ENCODE measurements at regions not wholly inside any gene's neighbourhood (a gene's known extent, or its start where the extent isn't known, plus 50 kb on each side); places are given as distances from the start of the nearest gene placed in this dataset.

GRCh38 chr20:48031122-48031521, 245.8 kb upstream of the SULF2 start:
- peaks cover 29% of the 10 kb centered on the region for H3K4me1 ChIP-seq (replicated peaks; ENCODE audit: insufficient read depth)
- H3F3A ChIP-seq (ENCODE audit: insufficient read depth, low read depth), result peaks cover 21% of the 10 kb centered on the region
- no peaks in the 10 kb centered on the region for H3K9me2 ChIP-seq (ENCODE audit: insufficient read depth)
- H3K27me3 ChIP-seq (ENCODE audit: insufficient read depth, low read depth), result no peaks in the 10 kb centered on the region
- no TSS peak for BruUV-seq (replicated peaks)
- no peaks in the 10 kb centered on the region for H3K9me3 ChIP-seq (ENCODE audit: insufficient read depth, low read depth)
- intact Hi-C loops (cut with micrococcal nuclease; ENCODE audit: unreplicated experiment), result no loop called here
- no peak overlapping the region for H3K4me3 ChIP-seq
- no peak for TF ChIP-seq CTCF (conservative IDR thresholded peaks at IDR 0.05)
- no peak for TF ChIP-seq EZH2 (IDR thresholded peaks at IDR 0.05; ENCODE audit: low read depth)
- peaks cover 14% of the 10 kb centered on the region for H3K36me3 ChIP-seq (ENCODE audit: low read depth)
- H3K27ac ChIP-seq, result no peak overlapping the region
- no peak overlapping the region for H3K4me2 ChIP-seq
- DNase-seq, result no peak
- no peaks in the 10 kb centered on the region for H4K20me1 ChIP-seq (ENCODE audit: insufficient read depth)
- peaks cover 49% of the 10 kb centered on the region for H3K79me2 ChIP-seq (ENCODE audit: low read depth)
- CTCF ChIA-PET, result no interaction called here
- POLR2A ChIA-PET (ENCODE audit: unreplicated experiment), result no interaction called here
- no peak overlapping the region for H2AFZ ChIP-seq

GRCh38 chr20:48026981-48027592, 241.8 kb upstream of the SULF2 start:
- BruUV-seq (replicated peaks), result no TSS peak
- Histone ChIP-seq H3K9me3 (ENCODE audit: insufficient read depth, low read depth) (no peaks in the 10 kb centered on the region), H4K20me1 (ENCODE audit: insufficient read depth) (no peaks in the 10 kb centered on the region), H2AFZ (no peak overlapping the region), H3K4me3 (peak overlapping the region; percentile 72; the same call in 1 of the 2 replicates), H3K9me2 (ENCODE audit: insufficient read depth) (no peaks in the 10 kb centered on the region), H3K4me2 (peak overlapping the region; percentile 96), H3F3A (ENCODE audit: insufficient read depth, low read depth) (peaks cover 24% of the 10 kb centered on the region), H3K36me3 (ENCODE audit: low read depth) (0 out of 2 replicates have a peak, but pooled peaks cover 11% of the 10 kb centered on the region), H3K4me1 (replicated peaks; ENCODE audit: insufficient read depth) (peaks cover 34% of the 10 kb centered on the region), H3K27ac (peak overlapping the region; percentile 94; the same call in 1 of the 2 replicates), H3K27me3 (ENCODE audit: insufficient read depth, low read depth) (no peaks in the 10 kb centered on the region), H3K79me2 (ENCODE audit: low read depth) (peaks cover 40% of the 10 kb centered on the region)
- no peak for TF ChIP-seq CTCF (conservative IDR thresholded peaks at IDR 0.05)
- TF ChIP-seq EZH2 (IDR thresholded peaks at IDR 0.05; ENCODE audit: low read depth), result no peak
- CTCF ChIA-PET, result no interaction called here
- DNase-seq, result no peak
- POLR2A ChIA-PET (ENCODE audit: unreplicated experiment), result interaction anchor here (0.6 to 0.7 kb wide), 2 partner anchors 145 to 753 kb away, joined by 3 to 5 read pairs; no protein-coding TSS in a partner anchor
- intact Hi-C loops (cut with micrococcal nuclease; ENCODE audit: unreplicated experiment), result no loop called here

- no peaks in the 10 kb centered on the region for H3K9me2 ChIP-seq (ENCODE audit: insufficient read depth)
- no peak for TF ChIP-seq EZH2 (IDR thresholded peaks at IDR 0.05; ENCODE audit: low read depth)
- TF ChIP-seq CTCF (conservative IDR thresholded peaks at IDR 0.05), result no peak
- no peaks in the 10 kb centered on the region for H3K27me3 ChIP-seq (ENCODE audit: insufficient read depth, low read depth)
- peak in 1 of 2 experiments; percentile 74 for DNase-seq
- 0 out of 2 replicates have a peak, but pooled peaks cover 11% of the 10 kb centered on the region for H3K36me3 ChIP-seq (ENCODE audit: low read depth)
- H3K79me2 ChIP-seq (ENCODE audit: low read depth), result peaks cover 40% of the 10 kb centered on the region
- peak overlapping the region; percentile 96 for H3K4me2 ChIP-seq
- peaks cover 24% of the 10 kb centered on the region for H3F3A ChIP-seq (ENCODE audit: insufficient read depth, low read depth)
- no peaks in the 10 kb centered on the region for H4K20me1 ChIP-seq (ENCODE audit: insufficient read depth)
- H2AFZ ChIP-seq, result peak overlapping the region; percentile 79; the same call in 1 of the 2 replicates
- BruUV-seq (replicated peaks), result no TSS peak
- peak overlapping the region; percentile 94 for H3K27ac ChIP-seq
- no peaks in the 10 kb centered on the region for H3K9me3 ChIP-seq (ENCODE audit: insufficient read depth, low read depth)
- intact Hi-C loops (cut with micrococcal nuclease; ENCODE audit: unreplicated experiment), result loop anchor here (1.0 to 2.0 kb wide), 3 partner anchors 41 to 270 kb away; no protein-coding TSS in a partner anchor
- CTCF ChIA-PET, result interaction anchor here (0.5 kb wide), 1 partner anchor 50 kb away, joined by 3 read pairs; no protein-coding TSS in a partner anchor
- H3K4me1 ChIP-seq (replicated peaks; ENCODE audit: insufficient read depth), result peaks cover 34% of the 10 kb centered on the region
- POLR2A ChIA-PET (ENCODE audit: unreplicated experiment), result interaction anchor here (0.6 kb wide), 1 partner anchor 686 kb away, joined by 5 read pairs; no protein-coding TSS in a partner anchor
- peak overlapping the region; percentile 72 for H3K4me3 ChIP-seq
These were observed 240.4 kb upstream of the SULF2 start for GRCh38 chr20:48025661-48026060.
